ENCODE measurements at regions not wholly inside any gene's neighbourhood (a gene's known extent, or its start where the extent isn't known, plus 50 kb on each side); places are given as distances from the start of the nearest gene placed in this dataset.
"Not testable (repeated sequence)": the region's sequence is repeated elsewhere in the genome, so short reads cannot be mapped to it uniquely, and the experiment has no call there.

DNA sequence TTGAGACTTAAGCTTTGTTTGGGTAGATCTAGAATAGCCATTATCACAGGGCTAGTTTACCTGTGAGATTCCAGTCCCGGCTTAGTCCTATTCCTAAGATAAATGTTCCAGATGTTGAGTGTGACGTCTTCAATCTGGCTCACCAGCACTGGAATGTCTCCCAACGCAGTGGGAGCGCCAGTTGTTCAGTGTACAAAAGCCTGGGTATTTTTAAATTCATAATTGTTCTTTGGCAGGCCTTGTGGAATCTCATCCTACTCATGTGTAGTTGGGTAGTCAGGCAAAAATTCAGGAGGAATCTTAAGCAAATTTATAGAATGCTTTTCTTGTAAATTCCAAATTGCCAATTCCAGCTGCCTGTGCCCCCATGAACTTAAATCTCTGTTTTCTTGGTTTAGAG lies 272.6 kb upstream of the KCNN2 start:
- Mint-ChIP-seq H3K4me1 (ENCODE audit: low read depth) (no peaks in the 10 kb centered on the region), H3K9me3 (peaks cover 31% of the 10 kb centered on the region), H3K36me3 (ENCODE audit: low read depth) (no peaks in the 10 kb centered on the region), H3K27ac (no peak overlapping the region), H3K27me3 (no peaks in the 10 kb centered on the region), H3K4me3 (no peak overlapping the region)
- intact Hi-C loops (cut with micrococcal nuclease) = no loop called here

DNA sequence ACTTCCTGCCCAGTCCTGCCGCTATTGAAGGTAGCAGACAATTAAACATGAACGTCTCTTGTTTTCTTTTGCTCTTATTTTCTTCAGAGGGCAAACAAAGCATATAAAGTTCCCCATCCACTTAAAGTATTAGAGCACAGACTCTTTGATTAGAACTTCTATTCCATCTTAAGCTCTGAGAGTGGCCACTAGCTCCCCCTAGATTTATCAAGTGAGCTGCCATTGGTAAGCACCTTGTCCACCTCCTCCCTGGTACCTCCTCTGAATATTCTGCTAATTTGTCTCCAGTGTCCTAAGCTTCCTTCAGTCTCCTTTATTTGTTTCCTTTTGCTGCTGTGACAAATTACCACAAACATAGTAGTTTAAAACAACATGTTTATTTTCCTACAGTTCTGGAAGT lies 264.3 kb upstream of the KCNN2 start:
- no peaks in the 10 kb centered on the region for H3K27me3 Mint-ChIP-seq
- peaks cover 9% of the 10 kb centered on the region for H3K9me3 Mint-ChIP-seq
- intact Hi-C loops (cut with micrococcal nuclease) = no loop called here
- H3K36me3 Mint-ChIP-seq (ENCODE audit: low read depth) = no peaks in the 10 kb centered on the region
- no peak overlapping the region for H3K4me3 Mint-ChIP-seq
- no peaks in the 10 kb centered on the region for H3K4me1 Mint-ChIP-seq (ENCODE audit: low read depth)
- H3K27ac Mint-ChIP-seq = no peak overlapping the region

DNA sequence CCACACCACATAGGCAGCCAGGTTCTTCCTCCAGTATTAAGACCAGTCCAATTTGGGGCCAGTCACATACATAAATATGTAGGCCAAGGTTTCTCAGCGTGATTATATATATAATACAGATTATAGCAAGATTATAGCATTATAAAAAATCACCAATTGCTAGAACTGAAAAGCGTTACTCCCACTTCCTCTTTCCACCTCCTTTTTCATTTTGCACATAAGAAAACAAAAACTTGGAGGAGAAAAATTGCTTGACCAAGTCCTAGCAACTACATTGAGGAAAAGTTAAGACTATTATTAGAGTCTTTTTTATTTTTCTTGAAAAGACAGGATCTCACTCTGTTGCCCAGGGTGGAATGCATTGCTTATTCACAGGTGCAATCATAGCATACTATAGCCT lies 262.7 kb upstream of the KCNN2 start:
- intact Hi-C loops (cut with micrococcal nuclease) = no loop called here
- Mint-ChIP-seq H3K4me3 (no peak overlapping the region), H3K36me3 (ENCODE audit: low read depth) (no peaks in the 10 kb centered on the region), H3K27me3 (no peaks in the 10 kb centered on the region), H3K9me3 (no peaks in the 10 kb centered on the region), H3K4me1 (ENCODE audit: low read depth) (no peaks in the 10 kb centered on the region), H3K27ac (no peak overlapping the region)

GRCh38 chr5:114101153-114101552 lies 260.7 kb upstream of the KCNN2 start:
- Mint-ChIP-seq H3K4me1 (ENCODE audit: low read depth) (no peaks in the 10 kb centered on the region), H3K27me3 (no peaks in the 10 kb centered on the region), H3K9me3 (no peaks in the 10 kb centered on the region), H3K27ac (no peak overlapping the region), H3K36me3 (ENCODE audit: low read depth) (no peaks in the 10 kb centered on the region), H3K4me3 (no peak overlapping the region)
- intact Hi-C loops (cut with micrococcal nuclease) = loop anchor here (2.0 kb wide), 1 partner anchor 348 kb away; no protein-coding TSS in a partner anchor

GRCh38 chr5:114113604-114114003 lies 248.3 kb upstream of the KCNN2 start:
- Mint-ChIP-seq H3K36me3 (ENCODE audit: low read depth) (no peaks in the 10 kb centered on the region), H3K27ac (no peak overlapping the region), H3K27me3 (no peaks in the 10 kb centered on the region), H3K4me1 (ENCODE audit: low read depth) (no peaks in the 10 kb centered on the region), H3K9me3 (no peaks in the 10 kb centered on the region), H3K4me3 (no peak overlapping the region)
- intact Hi-C loops (cut with micrococcal nuclease) = no loop called here

DNA sequence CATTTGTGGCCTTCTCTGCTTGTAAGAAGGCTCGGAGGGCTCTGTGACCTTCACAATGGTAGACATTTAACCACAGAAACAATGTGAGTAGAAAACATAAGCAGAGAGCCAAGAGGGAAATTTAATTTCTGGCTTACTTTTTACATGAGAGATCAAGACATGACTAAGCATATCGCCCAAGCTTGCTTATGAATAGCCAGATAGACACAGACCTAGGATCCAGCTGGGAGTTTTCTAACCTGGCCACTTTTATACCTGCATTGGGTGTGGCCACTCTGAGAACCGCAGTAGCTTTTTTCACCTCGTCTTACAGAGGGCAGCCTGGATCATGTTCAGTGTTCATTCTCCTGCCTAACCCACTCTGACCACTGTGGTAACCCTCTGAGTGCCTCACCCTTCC lies 244.9 kb upstream of the KCNN2 start:
- Mint-ChIP-seq H3K9me3 (no peaks in the 10 kb centered on the region), H3K36me3 (ENCODE audit: low read depth) (no peaks in the 10 kb centered on the region), H3K4me3 (no peak overlapping the region), H3K27me3 (no peaks in the 10 kb centered on the region), H3K4me1 (ENCODE audit: low read depth) (no peaks in the 10 kb centered on the region), H3K27ac (no peak overlapping the region)
- intact Hi-C loops (cut with micrococcal nuclease) = no loop called here

- H3K9me3 Mint-ChIP-seq = no peaks in the 10 kb centered on the region
- no peaks in the 10 kb centered on the region for H3K27me3 Mint-ChIP-seq
- no peaks in the 10 kb centered on the region for H3K36me3 Mint-ChIP-seq (ENCODE audit: low read depth)
- H3K4me3 Mint-ChIP-seq = no peak overlapping the region
- no peak overlapping the region for H3K27ac Mint-ChIP-seq
- intact Hi-C loops (cut with micrococcal nuclease) = no loop called here
- no peaks in the 10 kb centered on the region for H3K4me1 Mint-ChIP-seq (ENCODE audit: low read depth)
Measured at GRCh38 chr5:114118511-114118910, 243.4 kb upstream of the KCNN2 start.

GRCh38 chr5:114120166-114120565 lies 241.7 kb upstream of the KCNN2 start:
- intact Hi-C loops (cut with micrococcal nuclease) = no loop called here
- H3K4me1 Mint-ChIP-seq (ENCODE audit: low read depth) = no peaks in the 10 kb centered on the region

DNA sequence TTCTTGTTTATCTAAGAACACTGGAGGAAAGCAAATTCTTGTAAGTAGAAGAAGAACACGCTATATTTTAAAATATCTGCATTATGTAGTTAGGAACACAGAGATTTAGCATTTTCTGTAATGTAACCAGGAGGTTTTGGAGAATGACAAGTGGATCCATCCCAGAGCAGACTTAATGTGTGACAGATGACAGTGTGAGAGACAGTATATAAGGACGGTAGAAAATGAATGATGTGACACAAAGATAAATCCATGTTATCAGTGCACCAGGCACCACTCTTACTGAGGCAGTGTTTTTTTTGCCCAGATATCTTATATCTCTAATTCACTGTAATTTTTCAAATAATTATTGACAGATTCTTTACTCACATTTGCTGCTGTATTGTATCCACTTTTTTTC lies 239.0 kb upstream of the KCNN2 start:
- H3K36me3 Mint-ChIP-seq (ENCODE audit: low read depth) = no peaks in the 10 kb centered on the region
- intact Hi-C loops (cut with micrococcal nuclease) = no loop called here
- peaks cover 18% of the 10 kb centered on the region for H3K9me3 Mint-ChIP-seq
- no peak overlapping the region for H3K4me3 Mint-ChIP-seq
- H3K27ac Mint-ChIP-seq = no peak overlapping the region
- H3K4me1 Mint-ChIP-seq (ENCODE audit: low read depth) = no peaks in the 10 kb centered on the region
- H3K27me3 Mint-ChIP-seq = no peaks in the 10 kb centered on the region

More at GRCh38 chr5:114120166-114120565, 241.7 kb upstream of the KCNN2 start:
- Mint-ChIP-seq H3K4me3 (no peak overlapping the region), H3K36me3 (ENCODE audit: low read depth) (no peaks in the 10 kb centered on the region), H3K27me3 (no peaks in the 10 kb centered on the region), H3K27ac (no peak overlapping the region), H3K9me3 (no peaks in the 10 kb centered on the region)

- no peaks in the 10 kb centered on the region for H3K27me3 Mint-ChIP-seq
- H3K36me3 Mint-ChIP-seq (ENCODE audit: low read depth) = no peaks in the 10 kb centered on the region
- peaks cover 23% of the 10 kb centered on the region for H3K9me3 Mint-ChIP-seq
- H3K4me3 Mint-ChIP-seq = no peak overlapping the region
- intact Hi-C loops (cut with micrococcal nuclease) = no loop called here
- no peak overlapping the region for H3K27ac Mint-ChIP-seq
- H3K4me1 Mint-ChIP-seq (ENCODE audit: low read depth) = no peaks in the 10 kb centered on the region
Measured at GRCh38 chr5:114123654-114124053, 238.2 kb upstream of the KCNN2 start.

GRCh38 chr5:114146398-114146797 lies 215.5 kb upstream of the KCNN2 start:
- H3K27me3 Mint-ChIP-seq = no peaks in the 10 kb centered on the region
- no peaks in the 10 kb centered on the region for H3K4me1 Mint-ChIP-seq (ENCODE audit: low read depth)

GRCh38 chr5:114148253-114148652 lies 213.6 kb upstream of the KCNN2 start:
- Mint-ChIP-seq H3K27me3 (no peaks in the 10 kb centered on the region), H3K9me3 (peaks cover 67% of the 10 kb centered on the region), H3K4me3 (no peak overlapping the region), H3K27ac (no peak overlapping the region), H3K36me3 (ENCODE audit: low read depth) (no peaks in the 10 kb centered on the region), H3K4me1 (ENCODE audit: low read depth) (no peaks in the 10 kb centered on the region)
- intact Hi-C loops (cut with micrococcal nuclease) = no loop called here

More at GRCh38 chr5:114146398-114146797, 215.5 kb upstream of the KCNN2 start:
- peaks cover 67% of the 10 kb centered on the region for H3K9me3 Mint-ChIP-seq
- no peaks in the 10 kb centered on the region for H3K36me3 Mint-ChIP-seq (ENCODE audit: low read depth)
- H3K27ac Mint-ChIP-seq = no peak overlapping the region
- intact Hi-C loops (cut with micrococcal nuclease) = no loop called here
- H3K4me3 Mint-ChIP-seq = no peak overlapping the region

- intact Hi-C loops (cut with micrococcal nuclease); H3K36me3 Mint-ChIP-seq (ENCODE audit: low read depth): not testable (repeated sequence)
Measured at GRCh38 chr5:114148728-114149127, 213.1 kb upstream of the KCNN2 start.

DNA sequence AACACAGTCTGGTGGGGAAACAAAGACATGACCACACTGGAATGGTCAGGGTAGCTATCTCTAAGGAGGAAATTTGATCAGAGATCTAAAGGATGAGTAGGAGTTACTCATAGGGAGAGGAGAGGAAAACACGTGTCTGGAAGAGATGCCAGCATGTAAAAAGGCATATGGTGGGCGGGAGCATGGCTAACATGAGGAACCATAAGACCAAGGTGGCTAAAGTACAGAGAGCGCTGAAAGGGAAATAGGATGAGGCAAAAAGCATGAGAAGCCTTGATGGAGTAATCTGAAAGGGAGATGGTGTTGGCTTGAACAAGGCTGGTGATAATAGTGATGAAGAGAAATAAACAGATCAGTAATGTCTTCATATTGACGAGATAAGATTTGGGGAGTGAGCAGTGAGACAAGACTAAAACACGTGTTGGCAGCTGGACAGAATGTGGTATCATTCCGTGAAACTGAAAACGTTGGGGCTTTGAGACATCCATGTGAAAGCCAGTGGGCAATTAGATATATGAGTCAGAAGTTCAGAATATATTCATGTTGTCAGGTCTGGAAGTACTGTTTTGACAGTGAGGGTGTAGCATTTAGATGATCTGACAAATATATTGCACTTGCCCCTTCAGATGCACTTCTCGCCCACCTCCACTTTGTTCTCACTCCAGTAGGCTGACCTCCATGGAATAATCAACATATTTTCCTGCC lies 209.1 kb upstream of the KCNN2 start:
- Mint-ChIP-seq H3K36me3 (ENCODE audit: low read depth) (no peaks in the 10 kb centered on the region), H3K9me3 (peaks cover 59% of the 10 kb centered on the region), H3K4me3 (no peak overlapping the region), H3K4me1 (ENCODE audit: low read depth) (no peaks in the 10 kb centered on the region), H3K27me3 (no peaks in the 10 kb centered on the region), H3K27ac (no peak overlapping the region)
- intact Hi-C loops (cut with micrococcal nuclease) = no loop called here

More at GRCh38 chr5:114148728-114149127, 213.1 kb upstream of the KCNN2 start:
- H3K27me3 Mint-ChIP-seq; H3K4me1 Mint-ChIP-seq (ENCODE audit: low read depth); H3K27ac Mint-ChIP-seq; H3K4me3 Mint-ChIP-seq: not testable (repeated sequence)
- peaks cover 64% of the 10 kb centered on the region for H3K9me3 Mint-ChIP-seq

DNA sequence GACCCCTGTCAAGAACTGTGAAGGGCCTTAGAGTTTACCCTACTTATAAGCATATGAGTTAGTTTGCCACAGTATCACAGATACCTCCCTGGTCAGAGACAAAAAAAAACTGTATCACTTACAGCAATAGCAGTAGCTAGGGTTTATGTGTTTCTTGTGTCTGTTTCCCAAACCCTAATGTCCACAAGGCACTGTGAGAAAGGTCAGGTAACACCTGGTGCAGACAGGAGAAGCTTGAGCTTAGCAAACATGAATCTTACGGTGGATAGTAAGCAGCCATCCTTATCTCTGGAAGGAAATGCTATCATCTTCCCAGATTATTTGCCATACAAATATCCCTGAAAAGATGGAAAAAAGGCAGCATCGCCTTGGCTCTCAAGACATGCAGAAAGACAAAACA lies 208.5 kb upstream of the KCNN2 start:
- H3K36me3 Mint-ChIP-seq (ENCODE audit: low read depth) = no peaks in the 10 kb centered on the region
- no peaks in the 10 kb centered on the region for H3K4me1 Mint-ChIP-seq (ENCODE audit: low read depth)
- H3K4me3 Mint-ChIP-seq = no peak overlapping the region
- H3K27ac Mint-ChIP-seq = no peak overlapping the region
- peaks cover 54% of the 10 kb centered on the region for H3K9me3 Mint-ChIP-seq
- intact Hi-C loops (cut with micrococcal nuclease) = no loop called here
- H3K27me3 Mint-ChIP-seq = no peaks in the 10 kb centered on the region

All from dendritic cell treated with granulocyte-macrophage colony-stimulating factor and Interleukin-4, amounts not matched to agents 40 ng/mL and 50 ng/mL, for 4 days (primary cell).